K562 (cell line): ENCODE measurements at regions not wholly inside any gene's neighbourhood (a gene's known extent, or its start where the extent isn't known, plus 50 kb on each side); places are given as distances from the start of the nearest gene placed in this dataset.
A peak's percentile ranks its signal among the peaks of the same experiment; 100 is the strongest.

Experiments
- ATAC-seq: fragments of 200-7000 bp; cut with Tn5 transposase; 3 replicates; pipeline ENCODE4 v1.9.1; 2020; ENCODE audit warnings: moderate library complexity
- BruUV-seq: library from RNA; stranded (reverse); fragments of 400-500 nt; replicated peaks from 2 replicates; lab custom pipeline; 2021; lab: Mats Ljungman, UMichigan
- CTCF ChIA-PET: fragments of 300-600 bp; formaldehyde crosslinking; extraction: SDS; loops from one replicate; lab custom pipeline; 2021; ENCODE audit warnings: low intra/inter-chr PET ratio; lab: Yijun Ruan, JAX
- POLR2A ChIA-PET: fragments of 300-600, 350-650 bp; sonication (Branson Sonifier 250); formaldehyde crosslinking; extraction: SDS; loops from one replicate; lab custom pipeline; 2021; ENCODE audit warnings: antibody characterized with exemption, inconsistent platforms; lab: Yijun Ruan, JAX
- DNase-seq, 4 experiments: peaks; one replicate each; pipeline versions ENCODE4 v3.0.0 to v3.0.0-alpha.2; 2011 to 2018; ENCODE audit warnings: low spot score in 3 of 4, mixed read lengths in 3 of 4; ENCODE audit errors: extremely low read depth in 1 of 4
- FAIRE-seq: peaks from 2 replicates; lab custom pipeline; 2011; peaks lifted over from hg19 to GRCh38; lab: Jason Lieb, UNC
- H2AFZ ChIP-seq: 2 replicates; pipeline ENCODE4 v1.6.0; 2011; ENCODE audit warnings: low read depth, low read length, control low read depth, inconsistent platforms
- H3K27ac ChIP-seq: fragments of 200-600 bp; 3 replicates; pipeline ENCODE4 v1.8.0; 2011; ENCODE audit warnings: low read depth, mild to moderate bottlenecking, control low read depth, inconsistent platforms, low read length, moderate library complexity, mixed read lengths; ENCODE audit errors: extremely low read depth
- H3K27me3 ChIP-seq, 2 experiments: fragments of 300-600 bp in 1 of 2; 2 replicates in 1 of 2; 3 replicates in 1 of 2; pipeline versions ENCODE4 v1.6.0 to v1.8.0; 2011; ENCODE audit warnings: inconsistent platforms in 2 of 2, low read length in 2 of 2, mild to moderate bottlenecking in 1 of 2, mixed read lengths in 1 of 2, moderate library complexity in 1 of 2; ENCODE audit not compliant: control insufficient read depth in 2 of 2, insufficient read depth in 2 of 2
- H3K36me3 ChIP-seq: fragments of 300-600 bp; 3 replicates; pipeline ENCODE4 v1.8.0; 2011; ENCODE audit warnings: mild to moderate bottlenecking, low read length, inconsistent platforms; ENCODE audit not compliant: control insufficient read depth, insufficient read depth
- H3K4me1 ChIP-seq, 2 experiments: fragments of 200-600 bp in 1 of 2; replicated peaks in 1 of 2; 2 replicates in 1 of 2; 3 replicates in 1 of 2; pipeline versions ENCODE4 v1.5.1 to v1.8.0; 2011; ENCODE audit warnings: inconsistent platforms in 2 of 2, low read length in 2 of 2, mild to moderate bottlenecking in 1 of 2, mixed read lengths in 1 of 2, moderate library complexity in 1 of 2; ENCODE audit not compliant: control insufficient read depth in 2 of 2, insufficient read depth in 2 of 2
- H3K4me2 ChIP-seq: 2 replicates; pipeline ENCODE4 v1.6.1; 2011; ENCODE audit warnings: low read length, control low read depth, inconsistent platforms, mixed read lengths; ENCODE audit not compliant: insufficient read depth
- H3K4me3 ChIP-seq: fragments of 200-600 bp; sonication (generic), shearing (Covaris generic); 2 replicates; pipeline ENCODE4 v1.5.1; 2016; ENCODE audit warnings: control low read depth, inconsistent platforms
- H3K79me2 ChIP-seq: fragments of 200-600 bp; 3 replicates; pipeline ENCODE4 v1.8.0; 2011; ENCODE audit warnings: low read length, inconsistent platforms; ENCODE audit not compliant: control insufficient read depth, insufficient read depth
- H3K9ac ChIP-seq, 2 experiments: 2 replicates each; pipeline versions ENCODE4 v1.6.0 to v1.6.1; 2011; ENCODE audit warnings: low read depth in 2 of 2, low read length in 2 of 2, control low read depth in 1 of 2, inconsistent platforms in 1 of 2, mild to moderate bottlenecking in 1 of 2, mixed read lengths in 1 of 2; ENCODE audit not compliant: insufficient read depth in 1 of 2
- H3K9me1 ChIP-seq: one replicate; pipeline ENCODE4 v1.6.0; 2011; ENCODE audit warnings: inconsistent platforms, mild to moderate bottlenecking, low read length, moderate library complexity; ENCODE audit not compliant: control insufficient read depth, insufficient read depth
- H3K9me3 ChIP-seq: replicated peaks from 2 replicates; pipeline ENCODE4 v1.5.1; 2011; ENCODE audit warnings: low read depth, low read length, inconsistent platforms; ENCODE audit not compliant: control insufficient read depth, insufficient read depth
- H4K20me1 ChIP-seq: replicated peaks from 2 replicates; pipeline ENCODE4 v1.6.1; 2011; ENCODE audit warnings: low read length, inconsistent platforms, mixed read lengths; ENCODE audit not compliant: control insufficient read depth, insufficient read depth
- CSDE1 ChIP-seq, 2 experiments: fragments of 450-650 bp; IDR thresholded peaks; 2 replicates each; pipeline ENCODE4 v1.6.1; 2016; ENCODE audit warnings: mild to moderate bottlenecking in 1 of 2
- HLTF ChIP-seq: fragments of 450-650 bp; IDR thresholded peaks from 2 replicates; pipeline ENCODE4 v1.6.1; 2016
- PHF8 ChIP-seq: fragments of 200-600 bp; sonication (generic); IDR thresholded peaks from 2 replicates; pipeline ENCODE4 v1.6.1; 2012; ENCODE audit warnings: mixed run types, mild to moderate bottlenecking, inconsistent platforms, low read length, moderate library complexity, borderline replicate concordance
- REST ChIP-seq, 2 experiments: fragments of 450-650 bp; formaldehyde crosslinking in 1 of 2; IDR thresholded peaks; 2 replicates each; pipeline versions ENCODE4 v1.4.0 to v1.6.1; 2014 to 2020; ENCODE audit warnings: mild to moderate bottlenecking in 2 of 2, borderline replicate concordance in 1 of 2, low read depth in 1 of 2
- SIN3A ChIP-seq, 2 experiments: fragments of 150-350 bp in 1 of 2; IDR thresholded peaks; 2 replicates each; pipeline ENCODE4 v1.6.1; 2011 to 2016; ENCODE audit warnings: borderline replicate concordance in 2 of 2, low read depth in 2 of 2, low read length in 2 of 2, mild to moderate bottlenecking in 2 of 2, moderate library complexity in 2 of 2; ENCODE audit not compliant: control insufficient read depth in 1 of 2
- TRIM28 ChIP-seq: fragments of 450-650 bp; IDR thresholded peaks from 2 replicates; pipeline ENCODE4 v1.6.1; 2017
- ZNF511 ChIP-seq: sonication (generic); formaldehyde crosslinking; IDR thresholded peaks from 2 replicates; pipeline ENCODE4 v1.8.0; 2022; ENCODE audit warnings: mild to moderate bottlenecking, missing genetic modification reagents
- WGBS: fragments of 100-300 bp; shearing (Covaris generic); methylation state at CpG from one replicate; pipeline ENCODE4 v1.1.6; 2016; ENCODE audit warnings: low coverage, mixed read lengths; ENCODE audit not compliant: insufficient coverage; ENCODE audit errors: missing lambda C conversion rate; 5-methylcytosine and 5-hydroxymethylcytosine counted together
- in situ Hi-C: fragments of 300-500 bp; cut with MboI; formaldehyde crosslinking; loops from 4 replicates; pipeline ENCODE4 v1.15.0; 2018; ENCODE audit warnings: inconsistent platforms, mixed read lengths
- intact Hi-C: fragments of 100-400 bp; cut with micrococcal nuclease; formaldehyde crosslinking; loops from 2 replicates; pipeline ENCODE4 v1.14.2; 2022

- H3K4me1 ChIP-seq, result no peaks in the 10 kb centered on the region
- 0% methylated on average over 5 of the region's 5 CpGs for WGBS
- no peak for DNase-seq
- no TSS peak for BruUV-seq
- H4K20me1 ChIP-seq, result no peaks in the 10 kb centered on the region
- in situ Hi-C loops (loop anchor here (25.0 kb wide), 1 partner anchor 854 kb away; no protein-coding TSS in a partner anchor), intact Hi-C loops (loop anchor here (10.0 kb wide), 1 partner anchor 687 kb away; no protein-coding TSS in a partner anchor)
- no peak overlapping the region for H2AFZ ChIP-seq
- no peak overlapping the region for H3K4me2 ChIP-seq
- TF ChIP-seq ZNF511 (no peak), CSDE1 (IDR thresholded peaks at IDR 0.05) (no peak), SIN3A (IDR thresholded peaks at IDR 0.05; ENCODE audit: borderline replicate concordance in 2 of 2, control insufficient read depth in 1 of 2, low read depth in 2 of 2, low read length in 2 of 2) (no peak), PHF8 (no peak), TRIM28 (no peak)
- H3K9me1 ChIP-seq, result no peaks in the 10 kb centered on the region
- ChIA-PET POLR2A (no interaction called here), CTCF (no interaction called here)
- no peaks in the 10 kb centered on the region for H3K36me3 ChIP-seq
- no peaks in the 10 kb centered on the region for H3K79me2 ChIP-seq
- no peak for ATAC-seq
- H3K27ac ChIP-seq, result no peak overlapping the region
- no peaks in the 10 kb centered on the region for H3K9me3 ChIP-seq
- no peaks in the 10 kb centered on the region for H3K27me3 ChIP-seq
- H3K9ac ChIP-seq, result no peak overlapping the region
- no peak for FAIRE-seq
- H3K4me3 ChIP-seq, result no peak overlapping the region
Observed at GRCh38 chr3:67791620-67792019, 137.2 kb upstream of the SUCLG2 start.

- Histone ChIP-seq H2AFZ (no peak overlapping the region), H3K9me3 (no peaks in the 10 kb centered on the region), H3K4me1 (no peaks in the 10 kb centered on the region), H3K36me3 (no peaks in the 10 kb centered on the region), H4K20me1 (no peaks in the 10 kb centered on the region), H3K9me1 (no peaks in the 10 kb centered on the region), H3K27me3 (no peaks in the 10 kb centered on the region), H3K4me2 (no peak overlapping the region), H3K27ac (no peak overlapping the region), H3K79me2 (no peaks in the 10 kb centered on the region), H3K4me3 (no peak overlapping the region), H3K9ac (no peak overlapping the region)
- ChIA-PET CTCF (interaction anchor here (0.6 to 1.4 kb wide), 2 partner anchors 70 to 408 kb away, joined by 4 to 6 read pairs; no protein-coding TSS in a partner anchor), POLR2A (no interaction called here)
- FAIRE-seq (no peak), ATAC-seq (peak; percentile 91), DNase-seq (peak; percentile 38 to 45 (median 42))
- 7% methylated on average over 2 of the region's 2 CpGs for WGBS
- intact Hi-C loops (loop anchor here (1.0 to 10.0 kb wide), 2 partner anchors 406 to 685 kb away; no protein-coding TSS in a partner anchor), in situ Hi-C loops (loop anchor here (25.0 kb wide), 1 partner anchor 853 kb away; no protein-coding TSS in a partner anchor)
- BruUV-seq, result no TSS peak
- TF ChIP-seq REST (IDR thresholded peaks at IDR 0.05; ENCODE audit: borderline replicate concordance) (peak; percentile 56; the same call in 1 of the 2 replicates), REST (CRISPR knock-in tag; IDR thresholded peaks at IDR 0.05; ENCODE audit: low read depth) (no peak), HLTF (no peak)
Observed at GRCh38 chr3:67790043-67790442, 135.6 kb upstream of the SUCLG2 start.
